Activated CD4-positive, alpha-beta T cell treated with anti-CD3 and anti-CD28 coated beads for 1 hour (primary cell): ENCODE measurements at regions not wholly inside any gene's neighbourhood (a gene's known extent, or its start where the extent isn't known, plus 50 kb on each side); places are given as distances from the start of the nearest gene placed in this dataset.
"Not testable (repeated sequence)": the region's sequence is repeated elsewhere in the genome, so short reads cannot be mapped to it uniquely, and the experiment has no call there.

Experiments used
- DNase-seq: peaks from one replicate; pipeline ENCODE4 v3.0.0-alpha.2; 2020

GRCh38 chr9:118670011-118670953 is 699.0 kb downstream of the BRINP1 start:
- DNase-seq: no peak

GRCh38 chr9:118674942-118675341 is 694.3 kb downstream of the BRINP1 start:
- no peak for DNase-seq

- not testable (repeated sequence) for DNase-seq
Observed at GRCh38 chr9:118677936-118678653, 691.1 kb downstream of the BRINP1 start.

GRCh38 chr9:118686959-118687358 is 682.3 kb downstream of the BRINP1 start:
- no peak for DNase-seq

- no peak for DNase-seq
Observed at GRCh38 chr9:118689280-118689679, 680.0 kb downstream of the BRINP1 start.

GRCh38 chr9:118692613-118693012 is 676.6 kb downstream of the BRINP1 start:
- no peak for DNase-seq

GRCh38 chr9:118693645-118694044 is 675.6 kb downstream of the BRINP1 start:
- DNase-seq: no peak

GRCh38 chr9:118695249-118695648 is 674.0 kb downstream of the BRINP1 start:
- not testable (repeated sequence) for DNase-seq

- no peak for DNase-seq
Observed at GRCh38 chr9:118701985-118702384, 667.2 kb downstream of the BRINP1 start.

- DNase-seq: no peak
Observed at GRCh38 chr9:118711843-118712242, 657.4 kb downstream of the BRINP1 start.

- no peak for DNase-seq
Observed at GRCh38 chr9:118721276-118721675, 648.0 kb downstream of the BRINP1 start.

- DNase-seq: no peak
Observed at GRCh38 chr9:118721923-118722322, 647.3 kb downstream of the BRINP1 start.

- no peak for DNase-seq
Observed at GRCh38 chr9:118729981-118730380, 639.3 kb downstream of the BRINP1 start.

GRCh38 chr9:118732998-118733397 is 636.2 kb downstream of the BRINP1 start:
- no peak for DNase-seq

- no peak for DNase-seq
Observed at GRCh38 chr9:118734696-118735095, 634.5 kb downstream of the BRINP1 start.

- no peak for DNase-seq
Observed at GRCh38 chr9:118736406-118736805, 632.8 kb downstream of the BRINP1 start.

- DNase-seq: no peak
Observed at GRCh38 chr9:118751077-118751847, 618.0 kb downstream of the BRINP1 start.

- no peak for DNase-seq
Observed at GRCh38 chr9:118751848-118752223, 617.4 kb downstream of the BRINP1 start.

- DNase-seq: no peak
Observed at GRCh38 chr9:118761016-118761790, 608.0 kb downstream of the BRINP1 start.

GRCh38 chr9:118767571-118767970 is 601.7 kb downstream of the BRINP1 start:
- DNase-seq: no peak

GRCh38 chr9:118782790-118783463 is 586.3 kb downstream of the BRINP1 start:
- no peak for DNase-seq

- DNase-seq: no peak
Observed at GRCh38 chr9:118784033-118784432, 585.2 kb downstream of the BRINP1 start.
